ENCODE measurements at regions not wholly inside any gene's neighbourhood (a gene's known extent, or its start where the extent isn't known, plus 50 kb on each side); places are given as distances from the start of the nearest gene placed in this dataset.

GRCh38 chr12:124371970-124372555 is 77.2 kb downstream of the RFLNA start:
- no peaks in the 10 kb centered on the region for H3K27me3 Mint-ChIP-seq
- H3K4me3 Mint-ChIP-seq = no peak overlapping the region
- CTCF ChIA-PET = no interaction called here
- no peaks in the 10 kb centered on the region for H3K4me1 Mint-ChIP-seq
- ATAC-seq (no peak), DNase-seq (no peak)
- no peak overlapping the region for H3K27ac Mint-ChIP-seq
- no peaks in the 10 kb centered on the region for H3K36me3 Mint-ChIP-seq
- H3K9me3 Mint-ChIP-seq (ENCODE audit: low read depth) = no peaks in the 10 kb centered on the region

DNA sequence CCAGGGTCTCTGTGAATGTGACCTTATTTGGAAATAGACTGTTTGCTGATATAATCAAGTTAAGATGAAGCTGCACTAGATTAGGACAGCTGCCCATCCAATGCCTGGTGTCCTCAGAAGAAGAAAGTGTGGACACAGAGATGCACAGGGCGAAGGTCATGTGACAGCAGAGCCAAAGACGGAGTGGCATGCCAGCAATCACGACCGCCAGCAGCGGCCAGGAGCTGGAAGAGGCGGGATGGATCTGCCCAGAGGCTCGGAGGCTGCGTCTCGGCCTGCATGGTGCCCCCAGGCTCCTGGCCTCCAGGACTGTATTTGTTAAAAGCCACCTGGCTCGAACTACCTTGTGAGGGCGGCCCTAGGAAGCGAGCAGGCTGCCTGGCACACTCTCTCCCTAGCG is 76.5 kb downstream of the RFLNA start:
- CTCF ChIA-PET = no interaction called here

DNA sequence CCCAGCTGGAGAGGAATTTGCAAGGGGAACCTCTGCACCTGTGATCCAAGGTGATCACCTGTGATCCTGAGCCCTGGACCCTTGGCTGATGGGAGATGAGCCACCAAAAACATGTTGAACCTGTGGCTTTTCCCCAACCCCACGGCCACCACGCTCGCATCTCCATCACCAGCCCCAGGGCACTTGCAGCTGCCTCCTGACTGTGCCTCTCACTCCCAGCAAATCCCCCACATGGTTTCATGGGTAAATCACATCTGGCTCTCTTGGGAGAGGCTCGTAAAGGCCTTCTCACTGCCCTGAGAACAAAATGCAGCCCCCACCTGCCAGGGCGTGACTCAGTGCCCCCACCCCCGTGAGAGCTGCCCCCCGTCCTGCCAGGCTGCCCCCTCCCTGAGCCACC is 76.0 kb downstream of the RFLNA start:
- no peak for DNase-seq
- no peak overlapping the region for H3K4me3 Mint-ChIP-seq
- CTCF ChIA-PET = no interaction called here
- no peak for ATAC-seq
- no peaks in the 10 kb centered on the region for H3K4me1 Mint-ChIP-seq
- no peaks in the 10 kb centered on the region for H3K27me3 Mint-ChIP-seq
- H3K9me3 Mint-ChIP-seq (ENCODE audit: low read depth) = no peaks in the 10 kb centered on the region
- no peaks in the 10 kb centered on the region for H3K36me3 Mint-ChIP-seq
- no peak overlapping the region for H3K27ac Mint-ChIP-seq

More for the DNA sequence above, 76.5 kb downstream of the RFLNA start:
- Mint-ChIP-seq H3K27ac (no peak overlapping the region), H3K27me3 (no peaks in the 10 kb centered on the region), H3K4me3 (no peak overlapping the region), H3K36me3 (no peaks in the 10 kb centered on the region), H3K9me3 (ENCODE audit: low read depth) (no peaks in the 10 kb centered on the region), H3K4me1 (no peaks in the 10 kb centered on the region)
- no peak for ATAC-seq
- no peak for DNase-seq

GRCh38 chr12:124370384-124370783 is 75.5 kb downstream of the RFLNA start:
- no peak overlapping the region for H3K27ac Mint-ChIP-seq
- no peak for ATAC-seq
- DNase-seq = no peak
- no peaks in the 10 kb centered on the region for H3K9me3 Mint-ChIP-seq (ENCODE audit: low read depth)
- H3K27me3 Mint-ChIP-seq = no peaks in the 10 kb centered on the region
- no peaks in the 10 kb centered on the region for H3K36me3 Mint-ChIP-seq
- CTCF ChIA-PET = no interaction called here
- no peaks in the 10 kb centered on the region for H3K4me1 Mint-ChIP-seq
- H3K4me3 Mint-ChIP-seq = no peak overlapping the region

- H3K4me1 Mint-ChIP-seq = no peaks in the 10 kb centered on the region
- H3K36me3 Mint-ChIP-seq = no peaks in the 10 kb centered on the region
- no peak for DNase-seq
- no peak for ATAC-seq
- H3K27ac Mint-ChIP-seq = no peak overlapping the region
- CTCF ChIA-PET = no interaction called here
- H3K27me3 Mint-ChIP-seq = no peaks in the 10 kb centered on the region
- no peak overlapping the region for H3K4me3 Mint-ChIP-seq
- no peaks in the 10 kb centered on the region for H3K9me3 Mint-ChIP-seq (ENCODE audit: low read depth)
Observed at GRCh38 chr12:124369827-124370378, 75.0 kb downstream of the RFLNA start.

GRCh38 chr12:124369055-124369826 is 74.3 kb downstream of the RFLNA start:
- H3K27me3 Mint-ChIP-seq = no peaks in the 10 kb centered on the region
- ATAC-seq = no peak
- no peaks in the 10 kb centered on the region for H3K36me3 Mint-ChIP-seq
- H3K9me3 Mint-ChIP-seq (ENCODE audit: low read depth) = no peaks in the 10 kb centered on the region
- CTCF ChIA-PET = no interaction called here
- DNase-seq = no peak
- H3K4me3 Mint-ChIP-seq = no peak overlapping the region
- H3K4me1 Mint-ChIP-seq = no peaks in the 10 kb centered on the region
- no peak overlapping the region for H3K27ac Mint-ChIP-seq

GRCh38 chr12:124368421-124369032 is 73.6 kb downstream of the RFLNA start:
- CTCF ChIA-PET = no interaction called here
- Mint-ChIP-seq H3K9me3 (ENCODE audit: low read depth) (no peaks in the 10 kb centered on the region), H3K27ac (no peak overlapping the region), H3K36me3 (no peaks in the 10 kb centered on the region), H3K4me1 (no peaks in the 10 kb centered on the region), H3K27me3 (no peaks in the 10 kb centered on the region), H3K4me3 (no peak overlapping the region)
- ATAC-seq (no peak), DNase-seq (no peak)

DNA sequence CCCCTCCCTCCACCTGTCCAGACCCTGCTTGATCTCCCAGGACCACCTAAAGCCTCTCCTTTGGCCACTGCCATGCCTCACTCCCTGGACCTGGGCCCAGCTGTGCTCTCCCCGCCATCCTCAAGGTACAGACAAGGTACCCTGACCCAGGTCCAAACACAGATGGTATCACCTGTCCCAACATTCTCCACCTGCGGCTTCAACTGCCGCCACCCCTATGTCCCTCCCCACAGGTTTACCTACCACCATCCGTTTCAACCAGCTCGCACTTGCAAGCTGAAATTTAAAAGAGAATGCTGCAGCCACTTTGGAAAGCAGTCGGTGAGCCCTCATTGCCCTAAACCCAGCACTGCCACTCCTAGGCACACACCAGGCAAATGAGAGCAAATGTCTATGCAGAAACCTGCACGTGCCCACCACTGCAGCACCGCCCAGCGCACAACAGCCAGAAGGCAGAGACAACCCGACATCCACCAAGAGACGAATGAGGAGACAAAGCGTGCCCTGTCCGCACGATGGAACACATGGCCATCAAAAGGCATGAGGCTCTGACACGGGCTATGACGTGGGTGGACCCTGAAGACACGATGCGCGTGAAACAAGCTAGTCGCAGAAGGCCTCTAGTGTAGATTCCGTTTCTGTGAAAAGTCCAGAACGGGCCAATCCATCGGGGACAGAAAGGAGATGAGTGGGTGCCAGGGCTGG is 71.0 kb downstream of the RFLNA start:
- Mint-ChIP-seq H3K9me3 (ENCODE audit: low read depth) (no peaks in the 10 kb centered on the region), H3K27me3 (no peaks in the 10 kb centered on the region), H3K27ac (no peak overlapping the region), H3K4me1 (no peaks in the 10 kb centered on the region), H3K36me3 (no peaks in the 10 kb centered on the region), H3K4me3 (no peak overlapping the region)
- DNase-seq (no peak), ATAC-seq (no peak)
- CTCF ChIA-PET = no interaction called here
